SK-N-SH treated with all-trans-retinoic acid at 6 μM for 48 hours (cell line): ENCODE measurements at regions not wholly inside any gene's neighbourhood (a gene's known extent, or its start where the extent isn't known, plus 50 kb on each side); places are given as distances from the start of the nearest gene placed in this dataset.

ENCODE experiments used
- ATAC-seq: fragments of 200-7000 bp; cut with Tn5 transposase; 3 replicates; pipeline ENCODE4 v1.9.1; 2020; ENCODE audit warnings: mild to moderate bottlenecking, moderate library complexity
- ARNTL ChIP-seq: fragments of 450-650 bp; formaldehyde crosslinking; IDR thresholded peaks from 2 replicates; pipeline ENCODE4 v1.5.0; 2020; ENCODE audit warnings: low read depth, mild to moderate bottlenecking, moderate library complexity, borderline replicate concordance
- BACH2 ChIP-seq: fragments of 250-450 bp; sonication (Bioruptor Pico); IDR thresholded peaks from 2 replicates; pipeline ENCODE4 v1.9.0; 2021; ENCODE audit warnings: mild to moderate bottlenecking, borderline replicate concordance
- CSDC2 ChIP-seq: fragments of 250-450 bp; sonication (Bioruptor Pico); IDR thresholded peaks from 2 replicates; pipeline ENCODE4 v1.5.0; 2020; ENCODE audit warnings: mild to moderate bottlenecking, moderate library complexity
- ESRRG ChIP-seq: fragments of 250-450 bp; sonication (Bioruptor Pico); IDR thresholded peaks from 2 replicates; pipeline ENCODE4 v1.6.1; 2021; ENCODE audit warnings: mild to moderate bottlenecking
- GLIS3 ChIP-seq: fragments of 250-450 bp; sonication (Bioruptor Pico); IDR thresholded peaks from 2 replicates; pipeline ENCODE4 v1.5.0; 2020; ENCODE audit warnings: mild to moderate bottlenecking, moderate library complexity
- ISL1 ChIP-seq: fragments of 250-450 bp; sonication (Bioruptor Pico); IDR thresholded peaks from 2 replicates; pipeline ENCODE4 v2.1.2; 2022; ENCODE audit warnings: mild to moderate bottlenecking, moderate library complexity
- OSR1 ChIP-seq: fragments of 250-450 bp; sonication (Bioruptor Pico); IDR thresholded peaks from 2 replicates; pipeline ENCODE4 v1.8.0; 2022; ENCODE audit warnings: moderate library complexity, mild to moderate bottlenecking, inconsistent platforms
- RARB ChIP-seq: fragments of 250-450 bp; sonication (Bioruptor Pico); IDR thresholded peaks from 2 replicates; pipeline ENCODE4 v1.8.0; 2021; ENCODE audit warnings: mild to moderate bottlenecking, moderate library complexity
- TCF4 ChIP-seq: fragments of 250-450 bp; sonication (Bioruptor Pico); IDR thresholded peaks from 2 replicates; pipeline ENCODE4 v1.8.0; 2021; ENCODE audit warnings: mild to moderate bottlenecking, moderate library complexity, borderline replicate concordance
- TOX ChIP-seq: fragments of 250-450 bp; sonication (Bioruptor Pico); IDR thresholded peaks from 2 replicates; pipeline ENCODE4 v1.8.0; 2021; ENCODE audit warnings: mild to moderate bottlenecking, moderate library complexity, borderline replicate concordance
- ZC3H10 ChIP-seq: fragments of 250-450 bp; sonication (Bioruptor Pico); IDR thresholded peaks from 2 replicates; pipeline ENCODE4 v1.5.1; 2021; ENCODE audit warnings: mild to moderate bottlenecking, moderate library complexity
- ZFP3 ChIP-seq: fragments of 250-450 bp; sonication (Bioruptor Pico); IDR thresholded peaks from 2 replicates; pipeline ENCODE4 v1.5.0; 2020; ENCODE audit warnings: mild to moderate bottlenecking, moderate library complexity
- ZNF565 ChIP-seq: fragments of 450-650 bp; formaldehyde crosslinking; conservative IDR thresholded peaks from 2 replicates; pipeline ENCODE4 v1.5.0; 2020; ENCODE audit warnings: low read depth, mild to moderate bottlenecking, moderate library complexity
- ZNF8 ChIP-seq: fragments of 450-650 bp; formaldehyde crosslinking; IDR thresholded peaks from 2 replicates; pipeline ENCODE4 v1.5.0; 2020; ENCODE audit warnings: mild to moderate bottlenecking, moderate library complexity
- TF ChIP-seq, protein P1 (sequence below): fragments of 250-450 bp; sonication (Bioruptor Pico); IDR thresholded peaks from 2 replicates; pipeline ENCODE4 v1.8.0; 2020; ENCODE audit warnings: mild to moderate bottlenecking, moderate library complexity, borderline replicate concordance
- TF ChIP-seq, protein P2 (sequence below): fragments of 250-450 bp; sonication (Bioruptor Pico); IDR thresholded peaks from 2 replicates; pipeline ENCODE4 v1.5.1; 2021; ENCODE audit warnings: mild to moderate bottlenecking, moderate library complexity
- TF ChIP-seq, protein P3 (sequence below): fragments of 250-450 bp; sonication (Bioruptor Pico); IDR thresholded peaks from 2 replicates; pipeline ENCODE4 v1.5.1; 2020; ENCODE audit warnings: low read depth, mild to moderate bottlenecking, moderate library complexity
- TF ChIP-seq, protein P4 (sequence below): fragments of 250-450 bp; sonication (Bioruptor Pico); IDR thresholded peaks from 2 replicates; pipeline ENCODE4 v1.8.0; 2021; ENCODE audit warnings: low read depth, mild to moderate bottlenecking, moderate library complexity, borderline replicate concordance
- TF ChIP-seq, protein P5 (sequence below): fragments of 250-450 bp; sonication (Bioruptor Pico); IDR thresholded peaks from 2 replicates; pipeline ENCODE4 v1.5.0; 2020; ENCODE audit warnings: mild to moderate bottlenecking, moderate library complexity

DNA sequence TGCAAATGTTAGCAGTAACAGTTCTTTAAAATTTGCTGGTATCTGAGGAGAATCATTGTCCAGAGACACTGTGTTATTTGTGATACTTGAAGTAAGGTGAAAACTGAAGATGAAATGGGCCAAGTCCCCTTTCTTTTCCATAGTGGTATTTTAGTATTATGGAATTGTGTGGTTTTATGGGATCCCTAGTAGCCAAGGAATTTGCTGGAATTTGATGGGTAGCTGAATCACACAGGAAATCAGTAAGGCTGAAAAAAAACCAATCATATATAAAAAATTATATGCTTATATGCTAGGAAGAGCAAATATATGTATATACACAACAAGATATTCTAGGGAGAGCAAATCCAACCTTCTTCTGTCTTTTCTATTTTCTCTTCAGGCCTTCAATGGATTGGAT is 54.2 kb upstream of the TACR1 start:
- no peak for ATAC-seq
- no peak for TF ChIP-seq OSR1 (CRISPR knock-in tag)
- TF ChIP-seq, protein P1, sequence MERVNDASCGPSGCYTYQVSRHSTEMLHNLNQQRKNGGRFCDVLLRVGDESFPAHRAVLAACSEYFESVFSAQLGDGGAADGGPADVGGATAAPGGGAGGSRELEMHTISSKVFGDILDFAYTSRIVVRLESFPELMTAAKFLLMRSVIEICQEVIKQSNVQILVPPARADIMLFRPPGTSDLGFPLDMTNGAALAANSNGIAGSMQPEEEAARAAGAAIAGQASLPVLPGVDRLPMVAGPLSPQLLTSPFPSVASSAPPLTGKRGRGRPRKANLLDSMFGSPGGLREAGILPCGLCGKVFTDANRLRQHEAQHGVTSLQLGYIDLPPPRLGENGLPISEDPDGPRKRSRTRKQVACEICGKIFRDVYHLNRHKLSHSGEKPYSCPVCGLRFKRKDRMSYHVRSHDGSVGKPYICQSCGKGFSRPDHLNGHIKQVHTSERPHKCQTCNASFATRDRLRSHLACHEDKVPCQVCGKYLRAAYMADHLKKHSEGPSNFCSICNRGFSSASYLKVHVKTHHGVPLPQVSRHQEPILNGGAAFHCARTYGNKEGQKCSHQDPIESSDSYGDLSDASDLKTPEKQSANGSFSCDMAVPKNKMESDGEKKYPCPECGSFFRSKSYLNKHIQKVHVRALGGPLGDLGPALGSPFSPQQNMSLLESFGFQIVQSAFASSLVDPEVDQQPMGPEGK (CRISPR knock-in tag) = no peak
- no peak for TF ChIP-seq ISL1 (CRISPR knock-in tag)
- TF ChIP-seq TOX (CRISPR knock-in tag) = no peak
- TF ChIP-seq, protein P2, sequence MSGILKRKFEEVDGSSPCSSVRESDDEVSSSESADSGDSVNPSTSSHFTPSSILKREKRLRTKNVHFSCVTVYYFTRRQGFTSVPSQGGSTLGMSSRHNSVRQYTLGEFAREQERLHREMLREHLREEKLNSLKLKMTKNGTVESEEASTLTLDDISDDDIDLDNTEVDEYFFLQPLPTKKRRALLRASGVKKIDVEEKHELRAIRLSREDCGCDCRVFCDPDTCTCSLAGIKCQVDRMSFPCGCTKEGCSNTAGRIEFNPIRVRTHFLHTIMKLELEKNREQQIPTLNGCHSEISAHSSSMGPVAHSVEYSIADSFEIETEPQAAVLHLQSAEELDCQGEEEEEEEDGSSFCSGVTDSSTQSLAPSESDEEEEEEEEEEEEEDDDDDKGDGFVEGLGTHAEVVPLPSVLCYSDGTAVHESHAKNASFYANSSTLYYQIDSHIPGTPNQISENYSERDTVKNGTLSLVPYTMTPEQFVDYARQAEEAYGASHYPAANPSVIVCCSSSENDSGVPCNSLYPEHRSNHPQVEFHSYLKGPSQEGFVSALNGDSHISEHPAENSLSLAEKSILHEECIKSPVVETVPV = no peak
- TF ChIP-seq CSDC2 (CRISPR knock-in tag) = no peak
- TF ChIP-seq, protein P3, sequence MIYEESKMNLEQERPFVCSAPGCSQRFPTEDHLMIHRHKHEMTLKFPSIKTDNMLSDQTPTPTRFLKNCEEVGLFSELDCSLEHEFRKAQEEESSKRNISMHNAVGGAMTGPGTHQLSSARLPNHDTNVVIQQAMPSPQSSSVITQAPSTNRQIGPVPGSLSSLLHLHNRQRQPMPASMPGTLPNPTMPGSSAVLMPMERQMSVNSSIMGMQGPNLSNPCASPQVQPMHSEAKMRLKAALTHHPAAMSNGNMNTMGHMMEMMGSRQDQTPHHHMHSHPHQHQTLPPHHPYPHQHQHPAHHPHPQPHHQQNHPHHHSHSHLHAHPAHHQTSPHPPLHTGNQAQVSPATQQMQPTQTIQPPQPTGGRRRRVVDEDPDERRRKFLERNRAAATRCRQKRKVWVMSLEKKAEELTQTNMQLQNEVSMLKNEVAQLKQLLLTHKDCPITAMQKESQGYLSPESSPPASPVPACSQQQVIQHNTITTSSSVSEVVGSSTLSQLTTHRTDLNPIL (CRISPR knock-in tag) = no peak
- TF ChIP-seq BACH2 (CRISPR knock-in tag) = no peak
- no peak for TF ChIP-seq ARNTL
- TF ChIP-seq TCF4 (CRISPR knock-in tag) = no peak
- TF ChIP-seq ESRRG (CRISPR knock-in tag) = no peak
- no peak for TF ChIP-seq ZC3H10 (CRISPR knock-in tag)
- TF ChIP-seq, protein P4, sequence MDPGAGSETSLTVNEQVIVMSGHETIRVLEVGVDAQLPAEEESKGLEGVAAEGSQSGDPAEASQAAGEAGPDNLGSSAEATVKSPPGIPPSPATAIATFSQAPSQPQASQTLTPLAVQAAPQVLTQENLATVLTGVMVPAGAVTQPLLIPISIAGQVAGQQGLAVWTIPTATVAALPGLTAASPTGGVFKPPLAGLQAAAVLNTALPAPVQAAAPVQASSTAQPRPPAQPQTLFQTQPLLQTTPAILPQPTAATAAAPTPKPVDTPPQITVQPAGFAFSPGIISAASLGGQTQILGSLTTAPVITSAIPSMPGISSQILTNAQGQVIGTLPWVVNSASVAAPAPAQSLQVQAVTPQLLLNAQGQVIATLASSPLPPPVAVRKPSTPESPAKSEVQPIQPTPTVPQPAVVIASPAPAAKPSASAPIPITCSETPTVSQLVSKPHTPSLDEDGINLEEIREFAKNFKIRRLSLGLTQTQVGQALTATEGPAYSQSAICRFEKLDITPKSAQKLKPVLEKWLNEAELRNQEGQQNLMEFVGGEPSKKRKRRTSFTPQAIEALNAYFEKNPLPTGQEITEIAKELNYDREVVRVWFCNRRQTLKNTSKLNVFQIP = no peak
- no peak for TF ChIP-seq ZNF8 (CRISPR knock-in tag)
- TF ChIP-seq ZFP3 (CRISPR knock-in tag) = no peak
- no peak for TF ChIP-seq RARB
- TF ChIP-seq ZNF565 (CRISPR knock-in tag) = no peak
- no peak for TF ChIP-seq GLIS3 (CRISPR knock-in tag)
- TF ChIP-seq, all 23 proteins: peak for 0

DNA sequence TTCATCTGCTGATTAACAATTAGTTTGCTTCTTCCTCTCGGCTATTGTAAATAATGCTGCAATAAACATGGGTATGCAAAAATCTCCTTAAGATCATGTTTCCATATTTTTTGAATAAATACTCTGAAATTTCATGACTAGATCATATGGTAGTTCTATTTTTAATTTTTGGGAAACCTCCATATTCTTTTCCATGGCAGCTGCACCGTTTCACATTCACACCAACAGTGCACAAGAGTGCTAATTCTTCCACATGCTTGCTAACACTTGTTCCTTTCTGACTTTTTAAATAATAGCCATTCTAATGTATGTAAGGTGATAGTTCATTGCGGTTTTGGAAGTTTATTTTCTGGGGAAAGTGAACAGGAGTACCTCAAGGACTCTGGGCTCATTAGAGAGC is 52.6 kb upstream of the TACR1 start:
- no peak for ATAC-seq

More for the DNA sequence above, 52.6 kb upstream of the TACR1 start:
- TF ChIP-seq OSR1 (CRISPR knock-in tag) (no peak), ESRRG (CRISPR knock-in tag) (no peak), ISL1 (CRISPR knock-in tag) (no peak), RARB (no peak), ZNF565 (CRISPR knock-in tag) (no peak), CSDC2 (CRISPR knock-in tag) (no peak), ZFP3 (CRISPR knock-in tag) (no peak), ZNF8 (CRISPR knock-in tag) (no peak), ARNTL (no peak), TCF4 (CRISPR knock-in tag) (no peak), BACH2 (CRISPR knock-in tag) (no peak), TOX (CRISPR knock-in tag) (no peak)
- TF ChIP-seq, protein P5, sequence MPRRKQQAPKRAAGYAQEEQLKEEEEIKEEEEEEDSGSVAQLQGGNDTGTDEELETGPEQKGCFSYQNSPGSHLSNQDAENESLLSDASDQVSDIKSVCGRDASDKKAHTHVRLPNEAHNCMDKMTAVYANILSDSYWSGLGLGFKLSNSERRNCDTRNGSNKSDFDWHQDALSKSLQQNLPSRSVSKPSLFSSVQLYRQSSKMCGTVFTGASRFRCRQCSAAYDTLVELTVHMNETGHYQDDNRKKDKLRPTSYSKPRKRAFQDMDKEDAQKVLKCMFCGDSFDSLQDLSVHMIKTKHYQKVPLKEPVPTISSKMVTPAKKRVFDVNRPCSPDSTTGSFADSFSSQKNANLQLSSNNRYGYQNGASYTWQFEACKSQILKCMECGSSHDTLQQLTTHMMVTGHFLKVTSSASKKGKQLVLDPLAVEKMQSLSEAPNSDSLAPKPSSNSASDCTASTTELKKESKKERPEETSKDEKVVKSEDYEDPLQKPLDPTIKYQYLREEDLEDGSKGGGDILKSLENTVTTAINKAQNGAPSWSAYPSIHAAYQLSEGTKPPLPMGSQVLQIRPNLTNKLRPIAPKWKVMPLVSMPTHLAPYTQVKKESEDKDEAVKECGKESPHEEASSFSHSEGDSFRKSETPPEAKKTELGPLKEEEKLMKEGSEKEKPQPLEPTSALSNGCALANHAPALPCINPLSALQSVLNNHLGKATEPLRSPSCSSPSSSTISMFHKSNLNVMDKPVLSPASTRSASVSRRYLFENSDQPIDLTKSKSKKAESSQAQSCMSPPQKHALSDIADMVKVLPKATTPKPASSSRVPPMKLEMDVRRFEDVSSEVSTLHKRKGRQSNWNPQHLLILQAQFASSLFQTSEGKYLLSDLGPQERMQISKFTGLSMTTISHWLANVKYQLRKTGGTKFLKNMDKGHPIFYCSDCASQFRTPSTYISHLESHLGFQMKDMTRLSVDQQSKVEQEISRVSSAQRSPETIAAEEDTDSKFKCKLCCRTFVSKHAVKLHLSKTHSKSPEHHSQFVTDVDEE (CRISPR knock-in tag) = no peak
- TF ChIP-seq, protein P3 (CRISPR knock-in tag) = no peak
